ENCODE measurements at regions not wholly inside any gene's neighbourhood (a gene's known extent, or its start where the extent isn't known, plus 50 kb on each side); places are given as distances from the start of the nearest gene placed in this dataset.

DNA sequence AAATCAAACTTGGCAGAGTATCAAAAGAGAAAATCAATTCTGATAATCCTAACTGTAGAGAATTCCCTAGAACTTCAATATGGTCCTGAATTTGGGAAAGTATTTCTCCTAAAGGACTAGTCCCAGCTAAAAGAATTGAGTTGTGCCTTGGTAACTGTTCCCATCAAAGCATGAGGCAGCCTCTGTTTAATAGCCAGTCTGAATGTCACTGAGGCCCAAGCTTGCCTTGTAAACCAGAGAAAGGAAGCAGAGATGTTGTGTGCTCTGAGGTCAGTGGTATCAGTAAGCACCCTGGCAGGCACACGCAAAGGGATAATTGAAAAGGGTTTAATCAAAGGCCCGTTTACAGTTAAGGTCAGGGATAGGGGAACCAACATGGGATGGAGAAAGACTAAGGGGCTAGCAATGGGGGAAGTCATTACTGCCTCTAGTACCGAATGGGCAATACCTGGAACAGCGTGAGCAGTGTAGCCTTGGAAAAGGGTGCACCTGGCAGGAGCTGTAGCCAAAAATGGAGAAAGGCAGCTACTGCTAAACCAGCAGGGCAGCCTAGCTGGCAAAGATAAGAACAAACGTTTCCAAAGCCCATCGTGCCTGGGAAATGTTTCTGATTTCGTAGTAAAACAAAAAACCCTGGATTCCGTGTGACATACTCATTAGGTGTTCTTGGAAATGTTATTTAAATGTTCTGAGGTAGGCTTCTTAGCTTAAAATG, 635.5 kb downstream of the PLPP3 start:
- TF ChIP-seq, protein P1, sequence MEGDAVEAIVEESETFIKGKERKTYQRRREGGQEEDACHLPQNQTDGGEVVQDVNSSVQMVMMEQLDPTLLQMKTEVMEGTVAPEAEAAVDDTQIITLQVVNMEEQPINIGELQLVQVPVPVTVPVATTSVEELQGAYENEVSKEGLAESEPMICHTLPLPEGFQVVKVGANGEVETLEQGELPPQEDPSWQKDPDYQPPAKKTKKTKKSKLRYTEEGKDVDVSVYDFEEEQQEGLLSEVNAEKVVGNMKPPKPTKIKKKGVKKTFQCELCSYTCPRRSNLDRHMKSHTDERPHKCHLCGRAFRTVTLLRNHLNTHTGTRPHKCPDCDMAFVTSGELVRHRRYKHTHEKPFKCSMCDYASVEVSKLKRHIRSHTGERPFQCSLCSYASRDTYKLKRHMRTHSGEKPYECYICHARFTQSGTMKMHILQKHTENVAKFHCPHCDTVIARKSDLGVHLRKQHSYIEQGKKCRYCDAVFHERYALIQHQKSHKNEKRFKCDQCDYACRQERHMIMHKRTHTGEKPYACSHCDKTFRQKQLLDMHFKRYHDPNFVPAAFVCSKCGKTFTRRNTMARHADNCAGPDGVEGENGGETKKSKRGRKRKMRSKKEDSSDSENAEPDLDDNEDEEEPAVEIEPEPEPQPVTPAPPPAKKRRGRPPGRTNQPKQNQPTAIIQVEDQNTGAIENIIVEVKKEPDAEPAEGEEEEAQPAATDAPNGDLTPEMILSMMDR (conservative IDR thresholded peaks at IDR 0.05 in 1 of 2, IDR thresholded peaks at IDR 0.05 in 1 of 2; ENCODE audit: low read depth in 1 of 2, low read length in 2 of 2) = no peak
- no peak for TF ChIP-seq EZH2 (IDR thresholded peaks at IDR 0.05; ENCODE audit: low read length, missing control alignments)
